Heart left ventricle (tissue), 13 donors: ENCODE measurements at regions not wholly inside any gene's neighbourhood (a gene's known extent, or its start where the extent isn't known, plus 50 kb on each side); places are given as distances from the start of the nearest gene placed in this dataset.

Experiments used
- CTCF ChIP-seq, 12 donors: fragments of 200-600 bp; sonication (generic) in 4 of 12; IDR thresholded peaks; one replicate each; pipeline versions ENCODE4 v1.5.0 to v1.8.0; 2018 to 2022; ENCODE audit warnings: antibody characterized with exemption in 12 of 12, mild to moderate bottlenecking in 5 of 12
- POLR2A ChIP-seq, 2 donors: fragments of 450-650 bp; IDR thresholded peaks; one replicate each; pipeline ENCODE4 v1.6.1; 2017; ENCODE audit warnings: antibody characterized with exemption in 2 of 2, mild to moderate bottlenecking in 2 of 2, moderate library complexity in 2 of 2
- donor health status: ischemic (EF 13 %, LVEDD 7.1; RV severe dilation, severe dysfunction).
- donor health status: DM: no; HTN: yes; CAD: no.
- donor health status: DM: no; HTN: no; CAD: no.
- donor health status: ischemic (EF 25% LVEDD 6.9; RV normal size, moderate dysfunction).
- donor health status: ischemic (EF 25% LVEDD 5.7; RV mildly dilated, moderate dysfunction).
- donor health status: ischemic (EF 35%, LVEDD 5.7; RV mildly dilated, moderate dysfunction).
- donor health status: nonischemic (EF 11% LVEDD 7.7; RV severe dilation, severe dysfunction).
- donor health status: DM: yes; HTN: yes; CAD: no.
- donor health status: PGD.
- donor health status: ischemic (EF 29% LVEDD 5.4; RV normal size, mild dysfunction).
- donor health status: nonischemic (EF 23%, LVEDD 6.1; RV moderate dilation, normal function).

- TF ChIP-seq POLR2A (IDR thresholded peaks at IDR 0.05): no peak
- TF ChIP-seq CTCF (IDR thresholded peaks at IDR 0.05): no peak
These were observed 63.9 kb upstream of the SLC35C1 start for GRCh38 chr11:45741032-45741431.
